Lung microvascular endothelial cell (primary cell): ENCODE measurements at regions not wholly inside any gene's neighbourhood (a gene's known extent, or its start where the extent isn't known, plus 50 kb on each side); places are given as distances from the start of the nearest gene placed in this dataset.

Experiments
- DNase-seq, 2 donors: peaks; one replicate each; pipeline versions ENCODE4 v3.0.0 to v3.0.0-alpha.2; 2010; ENCODE audit warnings: low read depth in 2 of 2

DNA sequence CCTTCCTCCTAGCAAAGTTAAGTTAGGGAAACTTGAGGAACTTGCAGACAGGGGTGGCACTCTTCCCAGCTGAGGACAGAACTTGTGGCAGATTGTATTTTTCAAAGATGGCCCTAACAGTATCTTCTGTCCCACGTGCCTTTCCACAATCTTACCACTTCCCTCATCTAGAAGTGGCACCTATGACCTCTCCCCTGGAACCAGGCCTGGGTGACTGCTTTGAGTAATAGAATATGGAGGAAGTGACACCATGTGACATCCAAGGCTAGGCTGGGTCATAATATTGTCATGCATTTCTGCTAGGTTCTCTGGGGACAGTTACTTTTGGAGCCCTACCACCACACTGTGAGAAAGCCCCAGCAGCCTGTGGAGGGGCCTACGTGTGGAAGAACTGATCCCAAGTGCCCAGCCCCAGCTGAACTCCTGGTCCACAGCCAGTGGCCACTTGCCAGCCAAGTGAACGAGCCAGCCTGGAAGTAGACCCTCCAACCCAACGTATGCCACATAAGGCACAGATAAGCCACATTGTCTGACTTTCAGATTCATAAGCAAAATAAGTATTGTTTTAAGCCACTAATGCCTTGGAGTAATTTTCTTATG, 193.7 kb downstream of the PTPN20 start:
- no peak for DNase-seq

GRCh38 chr10:47107007-47107747, 192.8 kb upstream of the GDF10 start:
- DNase-seq = no peak

- DNase-seq = no peak
Measured at GRCh38 chr10:47109906-47110305, 190.1 kb upstream of the GDF10 start.

DNA sequence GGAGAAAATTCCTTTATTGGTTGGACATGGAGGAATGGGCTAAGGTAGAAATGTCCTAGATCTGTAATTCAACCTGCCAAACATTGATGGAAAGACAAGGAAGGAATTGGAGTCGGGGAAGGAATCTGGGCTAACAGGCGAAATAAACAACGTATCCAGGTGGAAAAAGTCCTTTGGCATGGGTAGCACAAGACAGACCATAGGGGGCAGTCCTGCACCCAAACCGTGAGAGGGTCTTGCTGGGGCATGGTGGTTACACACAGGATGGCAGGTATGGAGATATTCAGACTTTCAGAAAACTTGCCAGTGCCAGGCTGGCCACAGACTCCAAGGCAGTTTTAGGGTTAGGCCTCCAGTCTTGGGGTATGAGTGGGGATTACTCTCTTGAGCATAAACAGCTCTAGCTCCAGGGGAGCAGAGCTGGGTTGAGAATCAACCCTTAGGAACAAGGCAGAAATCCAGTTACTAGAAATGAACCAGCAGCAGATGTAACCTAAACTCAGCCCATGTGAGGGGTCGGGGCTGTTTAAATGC, 188.6 kb upstream of the GDF10 start:
- no peak for DNase-seq

DNA sequence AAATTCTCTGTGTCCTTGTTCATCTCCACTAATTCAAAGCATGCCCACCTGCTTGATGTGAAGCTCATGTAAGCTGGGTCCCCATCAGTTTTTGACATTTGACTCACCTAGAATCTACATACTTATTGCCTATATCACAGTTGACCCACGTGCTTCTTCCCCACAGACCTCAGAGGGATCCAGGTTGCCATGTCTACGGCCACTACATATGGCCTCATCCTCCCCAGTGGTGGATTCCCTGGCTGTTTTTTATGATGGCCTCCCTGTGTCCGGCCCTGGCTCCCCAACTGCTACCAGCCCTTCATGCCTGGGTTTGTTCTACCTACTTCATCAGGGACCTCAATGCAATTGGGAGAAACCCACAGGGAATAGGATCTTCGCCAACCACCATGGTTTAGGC, 187.4 kb upstream of the GDF10 start:
- DNase-seq = no peak

DNA sequence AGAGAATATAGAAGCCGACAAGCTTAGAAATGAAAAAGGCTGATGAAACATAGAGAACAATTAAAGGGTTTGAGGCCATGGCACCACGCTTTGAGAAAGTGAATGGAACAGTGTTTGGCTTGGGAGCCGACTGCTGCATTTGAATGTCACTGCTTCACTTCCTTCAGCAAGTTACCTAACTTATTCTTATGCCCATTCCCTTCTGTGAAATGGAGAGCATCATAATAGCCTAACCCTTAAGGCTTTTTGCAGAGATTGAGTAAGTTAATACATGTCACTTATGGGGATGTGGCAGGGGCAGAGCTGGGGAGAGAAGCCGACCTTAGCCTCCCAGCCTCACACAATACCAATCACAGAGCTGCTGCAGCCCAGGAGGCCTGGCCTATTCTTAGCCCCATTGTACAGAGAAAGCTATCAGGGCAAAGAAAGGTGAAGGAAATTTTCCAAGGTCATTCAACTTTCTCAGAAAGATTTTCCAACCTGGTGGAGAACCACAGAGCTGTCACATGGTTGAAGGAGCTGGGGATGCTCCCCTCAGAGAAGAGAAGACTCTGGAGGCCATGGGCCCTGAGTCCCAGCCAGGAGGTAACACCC, 186.0 kb upstream of the GDF10 start:
- no peak for DNase-seq

DNA sequence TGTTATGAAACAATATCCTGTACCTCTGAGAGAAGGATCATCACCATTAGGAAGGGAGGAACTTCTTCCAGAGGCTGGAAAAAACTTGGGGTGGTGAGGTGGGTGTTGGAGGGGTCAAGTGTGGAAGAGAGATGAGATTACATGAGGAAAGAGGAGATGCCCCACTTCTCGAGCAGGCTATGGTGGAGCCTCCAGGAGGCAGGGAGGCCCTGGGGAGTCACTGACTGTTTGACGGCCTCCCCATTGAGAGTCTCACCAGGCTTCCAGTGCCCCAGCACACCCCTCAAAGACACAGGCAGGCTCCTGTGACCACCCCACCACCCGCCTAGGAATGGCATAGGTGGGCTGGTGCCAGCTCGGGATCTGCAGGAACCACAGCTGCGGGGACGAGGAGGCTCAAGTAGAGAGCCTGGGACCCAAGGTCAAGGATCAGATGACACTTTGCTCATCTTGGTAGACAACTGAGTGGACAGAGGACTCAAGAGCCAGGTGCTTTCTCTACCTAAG, 185.3 kb upstream of the GDF10 start:
- no peak for DNase-seq

GRCh38 chr10:47115322-47115721, 184.7 kb upstream of the GDF10 start:
- DNase-seq = no peak

DNA sequence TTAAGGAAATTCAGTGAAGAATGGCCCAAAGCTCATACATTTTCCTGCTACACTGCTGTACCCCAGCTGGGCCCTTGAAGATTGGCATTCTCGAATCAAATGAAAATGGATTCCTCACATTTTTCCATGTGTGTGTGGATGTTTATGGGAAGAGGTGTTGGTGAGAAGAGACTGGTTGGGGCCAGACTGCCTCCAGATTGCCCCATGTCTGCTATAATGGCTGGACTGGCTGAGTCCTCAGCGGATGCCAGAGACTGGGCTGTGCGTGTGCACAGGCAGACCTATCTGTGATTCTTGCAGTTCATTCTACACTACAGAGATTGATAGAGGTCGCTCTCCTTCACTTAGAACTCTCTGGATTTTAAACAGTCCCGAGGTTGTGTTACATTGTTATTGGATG, 183.6 kb upstream of the GDF10 start:
- no peak for DNase-seq

GRCh38 chr10:47118326-47118725, 181.7 kb upstream of the GDF10 start:
- no peak for DNase-seq

DNA sequence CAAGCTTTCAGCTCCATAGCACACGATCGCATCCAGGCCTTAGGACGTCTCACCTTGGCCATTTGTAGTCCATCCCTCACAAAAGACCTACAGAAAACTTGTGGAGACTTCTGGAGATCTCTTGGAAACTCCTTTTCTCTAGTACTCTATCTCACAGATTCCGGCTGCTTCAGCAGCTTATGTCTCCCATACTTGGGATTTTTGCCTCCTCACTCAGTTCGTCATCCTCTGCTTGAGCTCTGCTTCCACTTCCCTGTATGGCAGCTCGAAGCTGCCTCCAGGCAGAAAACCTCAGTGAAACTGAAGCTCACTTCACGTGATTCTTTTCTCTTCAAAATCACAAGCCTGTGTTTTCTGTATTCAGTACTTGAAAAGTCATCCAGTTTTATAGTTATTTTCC, 178.7 kb upstream of the GDF10 start:
- DNase-seq = no peak

DNA sequence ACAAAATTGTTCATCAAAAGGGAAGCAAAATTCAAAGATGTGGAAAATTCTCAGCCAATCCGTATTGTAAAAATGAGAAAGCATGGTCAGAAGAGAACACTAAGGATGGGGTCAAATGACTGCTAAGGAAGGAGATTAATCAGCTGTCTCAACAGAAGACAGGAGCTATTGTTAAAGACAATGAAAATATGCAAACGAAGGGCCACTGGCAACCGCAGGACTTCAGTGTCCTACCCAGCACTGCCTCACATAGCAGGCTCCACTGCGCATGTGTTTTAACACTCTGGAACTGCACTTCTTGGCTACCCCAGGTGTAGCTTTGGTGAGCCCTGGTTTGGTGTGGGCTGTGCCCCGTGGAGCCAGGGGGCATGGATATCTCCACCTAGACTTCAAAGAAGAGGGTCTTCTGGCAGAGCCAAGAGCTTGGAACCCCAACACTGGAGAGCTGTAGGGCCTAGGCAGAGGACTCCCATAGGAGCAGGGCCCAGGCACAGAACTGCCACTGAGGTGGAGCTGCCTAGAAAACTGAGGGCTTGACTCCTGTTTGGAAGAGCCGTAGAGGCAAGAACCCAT, 176.2 kb upstream of the GDF10 start:
- DNase-seq = no peak

DNA sequence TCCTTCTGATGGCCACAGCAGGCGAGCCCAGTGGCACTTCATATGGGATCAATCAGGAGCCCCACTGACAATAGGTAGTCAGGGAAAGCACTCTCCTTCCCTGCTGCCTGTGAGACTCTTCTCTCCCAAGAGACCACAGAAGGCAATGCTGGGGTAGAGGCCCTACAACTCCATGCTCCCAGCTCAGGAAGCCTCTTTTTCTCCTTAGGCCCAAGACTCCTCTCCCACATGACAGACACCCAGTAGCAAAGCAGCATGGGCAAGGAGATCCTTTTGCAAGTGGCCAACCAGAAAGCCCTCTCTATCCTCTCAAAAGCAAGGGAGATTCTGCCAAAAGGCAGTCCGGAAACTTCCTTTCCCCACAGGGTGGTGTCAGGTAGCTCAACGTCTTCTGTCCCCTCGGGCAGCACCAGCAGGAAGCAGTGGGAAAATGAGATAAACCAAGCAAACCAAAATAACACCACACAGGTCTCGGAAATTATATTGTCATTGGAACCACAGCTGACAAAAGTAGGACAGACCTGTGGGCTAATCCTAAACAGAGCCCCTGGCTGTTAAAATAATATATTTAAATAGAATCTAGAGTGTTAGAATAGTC, 172.7 kb upstream of the GDF10 start:
- no peak for DNase-seq

DNA sequence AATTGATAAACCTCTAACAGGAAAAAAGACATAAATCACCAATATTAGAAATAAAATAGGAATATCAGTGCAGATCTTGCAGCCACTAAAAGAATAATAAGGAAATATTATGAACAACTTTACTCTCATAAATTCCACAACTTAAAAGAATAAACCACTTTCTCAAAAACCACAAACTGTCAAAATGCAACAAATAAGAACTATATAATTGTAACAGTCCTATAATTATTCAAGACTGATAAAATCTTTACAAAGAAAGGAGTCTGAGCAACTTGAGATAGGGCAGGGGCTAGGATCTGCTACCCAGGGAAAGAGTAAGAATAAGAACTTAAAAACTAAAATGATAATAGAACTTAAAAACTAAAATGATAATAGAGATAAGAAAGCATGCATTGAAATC, 169.5 kb upstream of the GDF10 start:
- DNase-seq = no peak

DNA sequence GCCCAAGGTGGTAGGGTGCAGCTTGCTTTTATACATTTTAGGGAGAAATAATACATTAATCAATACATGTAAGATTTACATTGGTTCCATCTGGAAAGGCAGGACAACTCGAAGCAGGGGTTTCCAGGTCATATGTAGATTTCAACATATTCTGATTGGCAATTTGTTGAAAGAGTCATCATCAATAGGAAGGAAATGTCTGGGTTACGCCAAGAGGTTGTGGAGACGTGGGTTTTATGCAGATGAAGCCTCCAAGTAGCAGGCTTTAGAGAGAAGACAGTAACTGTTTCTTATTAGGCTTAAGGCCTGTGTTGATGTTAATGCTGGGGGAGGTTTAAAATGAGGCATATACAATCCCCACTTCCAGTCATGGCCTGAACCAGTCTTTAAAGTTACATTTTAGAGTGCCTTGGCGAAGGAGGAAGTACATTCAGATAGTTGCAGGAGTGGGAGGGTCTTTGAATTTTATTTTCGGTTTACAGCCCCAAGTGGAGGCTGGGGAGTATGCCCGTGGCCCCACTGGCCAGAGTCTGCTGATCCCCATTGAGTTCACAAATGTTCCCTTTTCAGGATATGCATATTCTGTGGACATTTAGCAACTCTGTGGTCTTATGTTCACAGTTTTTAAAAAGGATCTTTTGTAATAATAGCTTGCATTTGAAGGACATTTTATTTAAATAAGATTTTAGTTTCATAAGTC, 166.0 kb upstream of the GDF10 start:
- DNase-seq = no peak

GRCh38 chr10:47136866-47137265, 163.1 kb upstream of the GDF10 start:
- no peak for DNase-seq

GRCh38 chr10:47137311-47137851, 162.6 kb upstream of the GDF10 start:
- no peak for DNase-seq

DNA sequence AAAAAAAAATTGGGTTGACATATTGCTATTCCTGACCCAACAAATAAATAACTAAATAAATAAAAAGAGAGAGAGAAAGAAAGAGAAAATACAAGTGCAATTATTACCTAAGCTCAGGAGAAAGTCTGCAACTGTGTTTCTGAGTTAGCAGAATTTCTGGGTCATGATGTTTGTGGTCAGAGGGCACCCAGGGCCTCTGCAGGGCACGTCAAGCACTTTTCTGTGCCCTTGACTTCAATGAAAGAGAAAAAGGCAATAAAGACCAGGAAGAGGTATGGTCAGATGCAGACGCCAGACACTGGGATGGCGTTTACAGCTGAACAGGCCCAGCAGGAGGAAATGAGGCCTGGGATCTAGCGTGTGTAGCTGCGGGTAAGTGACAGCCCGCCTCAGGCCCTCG, 160.9 kb upstream of the GDF10 start:
- no peak for DNase-seq

GRCh38 chr10:47140761-47141348, 159.1 kb upstream of the GDF10 start:
- no peak for DNase-seq

DNA sequence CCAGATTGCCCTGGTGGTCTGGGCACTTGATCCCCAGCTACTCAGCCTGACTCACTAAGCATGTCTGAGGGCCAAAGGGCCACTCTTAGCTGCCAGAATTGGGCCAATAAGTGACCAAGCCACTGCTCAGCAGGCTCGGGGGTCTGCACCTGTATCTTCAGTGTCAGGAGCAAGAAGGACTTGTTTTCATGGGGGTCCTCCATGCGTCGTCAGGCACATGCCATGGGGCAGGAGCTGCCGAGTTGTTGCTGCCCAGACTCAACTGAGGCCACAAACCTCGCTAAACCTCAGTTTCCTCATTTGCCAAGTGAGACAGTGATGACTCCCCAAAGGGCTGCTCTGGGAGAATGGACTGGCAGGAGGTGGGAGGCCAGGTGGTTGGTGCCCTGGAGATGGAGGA, 158.6 kb upstream of the GDF10 start:
- no peak for DNase-seq

DNA sequence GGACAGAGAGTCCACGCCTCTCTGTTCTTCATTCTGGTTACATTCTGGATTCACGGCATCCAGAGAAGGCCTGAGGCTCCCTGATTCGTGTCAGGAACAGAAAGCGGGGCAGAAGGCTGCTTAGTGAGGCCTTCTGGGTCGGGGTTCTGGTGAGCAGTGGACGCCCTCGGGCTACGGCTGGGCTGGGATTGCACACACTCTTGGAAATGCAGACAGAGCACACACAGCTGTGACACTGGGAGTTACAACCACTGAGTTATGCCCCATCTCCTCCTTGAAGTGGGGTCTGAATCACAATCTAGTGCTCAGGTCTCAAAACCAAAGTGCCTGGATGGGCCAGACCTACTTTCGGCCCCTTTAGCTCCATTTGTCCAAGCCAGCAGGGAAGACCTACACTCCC, 156.9 kb upstream of the GDF10 start:
- no peak for DNase-seq
